Trophoblast cell (in vitro differentiated cells and primary cell): ENCODE measurements at regions not wholly inside any gene's neighbourhood (a gene's known extent, or its start where the extent isn't known, plus 50 kb on each side); places are given as distances from the start of the nearest gene placed in this dataset.

ENCODE experiments used
- DNase-seq, 2 donors: peaks; one replicate each; pipeline ENCODE4 v3.0.0-alpha.2; 2016
- H2AFZ ChIP-seq: 2 replicates; pipeline ENCODE4 v1.6.1; 2013; ENCODE audit warnings: low read length, moderate library complexity, mild to moderate bottlenecking; ENCODE audit not compliant: insufficient read depth, poor library complexity
- H2AK5ac ChIP-seq: 2 replicates; pipeline ENCODE4 v1.6.1; 2013; ENCODE audit warnings: mild to moderate bottlenecking, low read length
- H2BK120ac ChIP-seq: 2 replicates; pipeline ENCODE4 v1.6.1; 2013; ENCODE audit warnings: low read length, mild to moderate bottlenecking, moderate library complexity; ENCODE audit not compliant: insufficient read depth, poor library complexity
- H2BK12ac ChIP-seq: 2 replicates; pipeline ENCODE4 v1.6.1; 2013; ENCODE audit warnings: mild to moderate bottlenecking, low read length, moderate library complexity
- H2BK5ac ChIP-seq: 2 replicates; pipeline ENCODE4 v1.6.1; 2013; ENCODE audit warnings: low read length, low read depth, moderate library complexity, mild to moderate bottlenecking; ENCODE audit not compliant: poor library complexity
- H3K14ac ChIP-seq: 2 replicates; pipeline ENCODE4 v1.6.1; 2013; ENCODE audit warnings: mild to moderate bottlenecking, low read length
- H3K18ac ChIP-seq: 2 replicates; pipeline ENCODE4 v1.6.1; 2013; ENCODE audit warnings: mild to moderate bottlenecking, low read length
- H3K23ac ChIP-seq: 2 replicates; pipeline ENCODE4 v1.6.1; 2013; ENCODE audit warnings: low read length
- H3K27ac ChIP-seq: 2 replicates; pipeline ENCODE4 v1.5.1; 2013; ENCODE audit warnings: low read depth, mild to moderate bottlenecking, inconsistent platforms, low read length, moderate library complexity
- H3K27me3 ChIP-seq: 2 replicates; pipeline ENCODE4 v1.6.1; 2013; ENCODE audit warnings: inconsistent platforms, mild to moderate bottlenecking, low read length, moderate library complexity; ENCODE audit not compliant: insufficient read depth
- H3K36me3 ChIP-seq, 2 experiments: 1 replicate in 1 of 2; 2 replicates in 1 of 2; pipeline ENCODE4 v1.6.1; 2013; ENCODE audit warnings: low read length in 2 of 2, mild to moderate bottlenecking in 2 of 2, moderate library complexity in 1 of 2; ENCODE audit not compliant: insufficient read depth in 2 of 2, control insufficient read depth in 1 of 2
- H3K4ac ChIP-seq: 2 replicates; pipeline ENCODE4 v1.6.1; 2013; ENCODE audit warnings: low read depth, mild to moderate bottlenecking, low read length, moderate library complexity
- H3K4me1 ChIP-seq, 2 experiments: 1 replicate in 1 of 2; 2 replicates in 1 of 2; pipeline ENCODE4 v1.6.1; 2013; ENCODE audit warnings: low read length in 2 of 2, mild to moderate bottlenecking in 2 of 2, moderate library complexity in 1 of 2; ENCODE audit not compliant: insufficient read depth in 2 of 2, control insufficient read depth in 1 of 2
- H3K4me2 ChIP-seq: 2 replicates; pipeline ENCODE4 v1.6.1; 2013; ENCODE audit warnings: inconsistent platforms, mild to moderate bottlenecking, low read length, moderate library complexity
- H3K4me3 ChIP-seq: 2 replicates; pipeline ENCODE4 v1.5.1; 2013; ENCODE audit warnings: mild to moderate bottlenecking, low read depth, low read length, inconsistent platforms
- H3K79me1 ChIP-seq: one replicate; pipeline ENCODE4 v1.6.1; 2013; ENCODE audit warnings: low read length
- H3K79me2 ChIP-seq: 2 replicates; pipeline ENCODE4 v1.6.1; 2013; ENCODE audit warnings: low read length, mild to moderate bottlenecking; ENCODE audit not compliant: control insufficient read depth, insufficient read depth, poor library complexity
- H3K9ac ChIP-seq: 2 replicates; pipeline ENCODE4 v1.6.1; 2013; ENCODE audit warnings: mild to moderate bottlenecking, low read length
- H3K9me3 ChIP-seq: 2 replicates; pipeline ENCODE4 v1.6.1; 2013; ENCODE audit warnings: low read depth, mild to moderate bottlenecking, control low read depth, inconsistent platforms, low read length; ENCODE audit not compliant: insufficient read depth
- H4K12ac ChIP-seq: 2 replicates; pipeline ENCODE4 v1.6.1; 2013; ENCODE audit warnings: low read depth, mild to moderate bottlenecking, low read length, moderate library complexity
- H4K8ac ChIP-seq: 2 replicates; pipeline ENCODE4 v1.6.1; 2013; ENCODE audit warnings: low read depth, mild to moderate bottlenecking, low read length, moderate library complexity
- H4K91ac ChIP-seq: one replicate; pipeline ENCODE4 v1.6.1; 2013; ENCODE audit warnings: low read depth, mild to moderate bottlenecking, low read length, moderate library complexity
- WGBS: extraction: QIAGEN DNeasy Blood & Tissue Kit; methylation state at CpG from one replicate; pipeline ENCODE4 v1.1.7; 2013; ENCODE audit warnings: missing lambda C conversion rate; ENCODE audit not compliant: insufficient read length, insufficient coverage; ENCODE audit errors: extremely low coverage; 5-methylcytosine and 5-hydroxymethylcytosine counted together

DNA sequence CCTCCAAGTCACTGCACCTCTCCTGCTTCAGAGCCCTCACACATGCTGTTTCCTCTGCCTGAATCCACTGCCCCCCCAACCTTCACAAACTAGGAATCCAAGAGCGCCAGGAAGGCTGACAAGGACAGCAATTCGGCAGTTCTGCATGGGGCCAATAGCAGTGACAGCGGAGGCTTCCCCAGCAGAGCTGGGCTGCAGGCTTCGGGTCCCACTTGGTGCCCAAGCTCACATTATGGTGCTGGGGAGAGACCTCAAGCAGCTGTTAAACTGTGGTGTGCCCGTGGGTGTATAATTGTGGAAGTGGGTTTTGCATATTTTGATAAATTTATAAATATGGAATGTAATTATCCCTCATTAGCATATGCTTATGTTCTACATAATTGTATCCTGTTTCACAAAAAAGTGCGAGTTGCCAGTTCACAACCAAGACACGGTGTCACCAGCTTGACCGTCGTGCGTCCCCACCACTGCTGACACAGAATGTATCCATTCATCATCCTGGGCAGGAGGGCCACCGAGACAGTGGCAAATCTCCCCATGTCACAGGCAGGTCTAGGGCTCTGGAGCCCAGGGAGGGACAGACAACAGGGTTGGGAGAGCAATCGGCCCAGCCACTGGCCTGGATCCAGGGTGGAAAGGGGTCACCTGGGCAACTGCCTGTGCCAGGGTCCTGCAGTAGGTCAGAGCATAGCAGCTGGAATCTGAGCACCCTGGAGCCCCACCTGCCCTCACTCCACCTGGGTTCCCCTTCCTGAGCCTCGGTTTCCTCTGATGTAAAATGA is 81.6 kb downstream of the MATN1 start:
- no peak overlapping the region for H3K14ac ChIP-seq
- no peak for DNase-seq
- no peak overlapping the region for H2AFZ ChIP-seq
- no peak overlapping the region for H3K4me2 ChIP-seq
- H3K23ac ChIP-seq, result no peak overlapping the region
- no peaks in the 10 kb centered on the region for H3K27me3 ChIP-seq
- no peak overlapping the region for H4K8ac ChIP-seq
- no peak overlapping the region for H3K4me3 ChIP-seq
- H2BK12ac ChIP-seq, result no peak overlapping the region
- H3K79me1 ChIP-seq, result no peaks in the 10 kb centered on the region
- H3K4me1 ChIP-seq, result no peaks in the 10 kb centered on the region
- no peak overlapping the region for H3K4ac ChIP-seq
- no peak overlapping the region for H4K12ac ChIP-seq
- no peak overlapping the region for H2AK5ac ChIP-seq
- H2BK5ac ChIP-seq, result no peak overlapping the region
- no CpG with 5 or more reads among the region's 13 CpGs for WGBS
- H3K9me3 ChIP-seq, result no peaks in the 10 kb centered on the region
- no peaks in the 10 kb centered on the region for H3K36me3 ChIP-seq
- H3K18ac ChIP-seq, result no peak overlapping the region
- H3K9ac ChIP-seq, result no peak overlapping the region
- no peak overlapping the region for H4K91ac ChIP-seq
- no peaks in the 10 kb centered on the region for H3K79me2 ChIP-seq
- H3K27ac ChIP-seq, result no peak overlapping the region
- H2BK120ac ChIP-seq, result no peak overlapping the region

DNA sequence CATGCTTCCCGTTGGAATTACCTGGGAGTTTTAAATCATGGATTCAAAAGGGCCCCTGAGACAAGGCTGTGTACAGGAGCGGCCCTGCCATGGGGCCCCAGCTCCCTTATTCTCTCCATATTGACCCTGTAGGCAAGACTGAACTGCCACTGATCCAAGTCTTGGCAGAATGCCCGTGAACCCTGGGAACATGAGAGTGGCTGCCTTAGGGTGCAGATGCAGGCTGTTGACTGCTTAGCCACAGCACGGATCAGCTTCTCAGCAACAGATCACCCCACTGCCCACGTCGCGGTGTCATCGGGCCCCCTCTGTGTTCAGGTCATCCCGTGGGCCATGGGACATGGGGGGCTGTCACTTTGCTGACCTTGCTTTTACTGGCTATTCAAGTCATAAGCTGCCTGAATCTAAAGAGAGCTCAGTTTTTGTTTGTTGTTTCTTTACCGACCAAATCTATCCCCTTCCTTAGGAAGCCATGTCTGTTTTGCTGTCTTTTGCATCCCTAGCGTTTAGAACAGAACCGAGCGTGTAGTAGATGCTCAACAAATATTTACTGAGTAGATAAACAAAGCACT is 83.4 kb downstream of the MATN1 start:
- no peak for DNase-seq
- WGBS, result no CpG with 5 or more reads among the region's 13 CpGs
- Histone ChIP-seq H2BK120ac (no peak overlapping the region), H3K4me1 (no peaks in the 10 kb centered on the region), H2BK12ac (no peak overlapping the region), H3K4ac (no peak overlapping the region), H3K27me3 (no peaks in the 10 kb centered on the region), H4K91ac (no peak overlapping the region), H2BK5ac (no peak overlapping the region), H3K14ac (no peak overlapping the region), H4K8ac (no peak overlapping the region), H3K27ac (no peak overlapping the region), H3K79me2 (no peaks in the 10 kb centered on the region), H2AK5ac (no peak overlapping the region), H3K4me3 (no peak overlapping the region), H3K9me3 (no peaks in the 10 kb centered on the region), H3K4me2 (no peak overlapping the region), H3K36me3 (no peaks in the 10 kb centered on the region), H2AFZ (no peak overlapping the region), H3K9ac (no peak overlapping the region), H3K79me1 (no peaks in the 10 kb centered on the region), H4K12ac (no peak overlapping the region), H3K18ac (no peak overlapping the region), H3K23ac (no peak overlapping the region)

DNA sequence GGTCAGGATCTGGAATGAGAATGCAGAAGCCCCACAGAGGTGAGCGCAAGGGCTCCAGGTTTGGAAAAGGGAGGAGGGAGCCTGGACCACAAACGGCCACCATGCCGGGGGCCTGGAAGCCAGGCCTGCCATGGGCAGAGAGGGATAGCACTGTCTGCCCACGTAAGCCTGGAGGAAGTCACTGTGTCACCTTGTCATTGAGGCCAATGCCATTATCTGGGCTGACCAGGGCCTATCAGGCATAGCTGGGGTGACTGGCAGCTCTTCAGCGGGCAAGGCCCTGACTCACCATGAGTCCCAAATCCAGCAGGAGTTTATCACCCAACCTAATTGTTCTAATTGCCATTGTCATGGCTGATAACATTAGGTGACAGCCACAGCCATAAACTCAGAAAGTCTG is 84.6 kb downstream of the MATN1 start:
- H4K8ac ChIP-seq, result no peak overlapping the region
- no peak overlapping the region for H3K4ac ChIP-seq
- DNase-seq, result no peak
- H4K12ac ChIP-seq, result no peak overlapping the region
- no peak overlapping the region for H2AFZ ChIP-seq
- H3K4me3 ChIP-seq, result no peak overlapping the region
- no peaks in the 10 kb centered on the region for H3K79me1 ChIP-seq
- no peak overlapping the region for H2BK12ac ChIP-seq
- no peaks in the 10 kb centered on the region for H3K79me2 ChIP-seq
- H3K4me2 ChIP-seq, result no peak overlapping the region
- no peak overlapping the region for H3K18ac ChIP-seq
- no peak overlapping the region for H4K91ac ChIP-seq
- H3K27me3 ChIP-seq, result no peaks in the 10 kb centered on the region
- no peaks in the 10 kb centered on the region for H3K4me1 ChIP-seq
- no CpG with 5 or more reads among the region's 5 CpGs for WGBS
- no peak overlapping the region for H3K23ac ChIP-seq
- peaks cover 2% of the 10 kb centered on the region for H3K9me3 ChIP-seq
- no peak overlapping the region for H2AK5ac ChIP-seq
- H2BK120ac ChIP-seq, result no peak overlapping the region
- no peak overlapping the region for H3K14ac ChIP-seq
- H3K36me3 ChIP-seq, result no peaks in the 10 kb centered on the region
- no peak overlapping the region for H3K9ac ChIP-seq
- no peak overlapping the region for H2BK5ac ChIP-seq
- no peak overlapping the region for H3K27ac ChIP-seq

DNA sequence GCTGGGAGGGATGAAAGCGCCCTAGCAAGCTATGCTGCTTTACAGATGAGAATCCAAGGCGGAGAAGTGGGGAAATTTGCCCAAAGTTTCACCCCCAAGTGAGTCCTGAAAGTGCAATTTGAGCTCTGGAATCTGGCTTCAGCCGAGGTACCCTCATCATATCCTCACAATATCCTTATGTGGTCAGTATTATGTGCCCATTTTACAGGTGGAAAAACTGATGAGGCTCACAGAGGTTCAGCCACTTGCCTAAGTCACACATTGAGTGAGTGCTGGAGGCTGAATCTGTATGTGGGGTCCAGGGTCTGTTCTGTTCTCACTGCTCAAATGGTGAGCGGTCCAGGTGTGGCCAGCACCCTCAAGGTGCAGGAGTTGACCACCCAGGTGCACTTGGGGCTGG is 85.3 kb downstream of the MATN1 start:
- Histone ChIP-seq H3K4me1 (no peaks in the 10 kb centered on the region), H3K79me2 (no peaks in the 10 kb centered on the region), H3K79me1 (no peaks in the 10 kb centered on the region), H3K18ac (no peak overlapping the region), H3K4me2 (no peak overlapping the region), H3K36me3 (no peaks in the 10 kb centered on the region), H3K27me3 (no peaks in the 10 kb centered on the region), H3K14ac (no peak overlapping the region), H4K8ac (no peak overlapping the region), H3K9me3 (peaks cover 2% of the 10 kb centered on the region), H2BK5ac (no peak overlapping the region), H3K4ac (no peak overlapping the region), H3K27ac (no peak overlapping the region), H2BK120ac (no peak overlapping the region), H3K9ac (no peak overlapping the region), H2BK12ac (no peak overlapping the region), H3K4me3 (no peak overlapping the region), H4K12ac (no peak overlapping the region), H2AFZ (no peak overlapping the region), H3K23ac (no peak overlapping the region), H2AK5ac (no peak overlapping the region), H4K91ac (no peak overlapping the region)
- DNase-seq, result no peak
- no CpG with 5 or more reads among the region's 4 CpGs for WGBS
